ENCODE measurements at regions not wholly inside any gene's neighbourhood (a gene's known extent, or its start where the extent isn't known, plus 50 kb on each side); places are given as distances from the start of the nearest gene placed in this dataset.
"Not testable (repeated sequence)": the region's sequence is repeated elsewhere in the genome, so short reads cannot be mapped to it uniquely, and the experiment has no call there.

- no peak overlapping the region for H3K27ac Mint-ChIP-seq (ENCODE audit: unreplicated experiment)
- no peak overlapping the region for H3K4me3 Mint-ChIP-seq (ENCODE audit: unreplicated experiment)
- no peak for DNase-seq (ENCODE audit: low spot score)
- no peaks in the 10 kb centered on the region for H3K36me3 Mint-ChIP-seq (ENCODE audit: low read depth)
- peaks cover 8% of the 10 kb centered on the region for H3K4me1 Mint-ChIP-seq (ENCODE audit: low read depth)
- H3K27me3 Mint-ChIP-seq (ENCODE audit: low read depth), result no peaks in the 10 kb centered on the region
- TF ChIP-seq CTCF (IDR thresholded peaks at IDR 0.05), result no peak
- no peaks in the 10 kb centered on the region for H3K9me3 Mint-ChIP-seq (ENCODE audit: low read depth)
Observed at GRCh38 chr3:17820275-17820674, 77.8 kb upstream of the TBC1D5 start.

- H3K4me1 Mint-ChIP-seq (ENCODE audit: low read depth); H3K4me3 Mint-ChIP-seq (ENCODE audit: unreplicated experiment); H3K9me3 Mint-ChIP-seq (ENCODE audit: low read depth); DNase-seq (ENCODE audit: low spot score); H3K36me3 Mint-ChIP-seq (ENCODE audit: low read depth); H3K27me3 Mint-ChIP-seq (ENCODE audit: low read depth); H3K27ac Mint-ChIP-seq (ENCODE audit: unreplicated experiment): not testable (repeated sequence)
Observed at GRCh38 chr3:17817973-17818372, 75.5 kb upstream of the TBC1D5 start.

DNA sequence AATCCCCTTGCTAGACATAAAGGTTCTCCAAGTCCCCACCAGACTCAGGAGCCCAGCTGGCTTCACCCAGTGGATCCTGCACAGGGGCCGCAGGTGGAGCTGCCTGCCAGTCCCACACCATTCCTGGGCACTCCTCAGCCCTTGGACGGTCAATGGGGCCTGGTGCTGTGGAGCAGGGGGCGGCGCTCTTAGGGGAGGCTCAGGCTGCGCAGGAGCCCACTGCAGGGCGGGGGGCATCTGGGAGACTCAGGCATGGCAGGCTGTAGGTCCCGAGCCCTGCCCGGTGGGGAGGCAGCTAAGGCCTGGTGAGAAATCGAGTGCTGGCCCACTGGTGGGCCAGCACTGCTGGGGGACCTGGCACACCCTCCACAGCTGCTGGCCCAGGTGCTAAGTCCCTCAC lies 75.1 kb upstream of the TBC1D5 start:
- TF ChIP-seq CTCF (IDR thresholded peaks at IDR 0.05), result no peak
- no peaks in the 10 kb centered on the region for H3K36me3 Mint-ChIP-seq (ENCODE audit: low read depth)
- no peak overlapping the region for H3K4me3 Mint-ChIP-seq (ENCODE audit: unreplicated experiment)
- DNase-seq (ENCODE audit: low spot score), result no peak
- H3K27ac Mint-ChIP-seq (ENCODE audit: unreplicated experiment), result no peak overlapping the region
- H3K27me3 Mint-ChIP-seq (ENCODE audit: low read depth), result no peaks in the 10 kb centered on the region
- peaks cover 5% of the 10 kb centered on the region for H3K4me1 Mint-ChIP-seq (ENCODE audit: low read depth)
- no peaks in the 10 kb centered on the region for H3K9me3 Mint-ChIP-seq (ENCODE audit: low read depth)

DNA sequence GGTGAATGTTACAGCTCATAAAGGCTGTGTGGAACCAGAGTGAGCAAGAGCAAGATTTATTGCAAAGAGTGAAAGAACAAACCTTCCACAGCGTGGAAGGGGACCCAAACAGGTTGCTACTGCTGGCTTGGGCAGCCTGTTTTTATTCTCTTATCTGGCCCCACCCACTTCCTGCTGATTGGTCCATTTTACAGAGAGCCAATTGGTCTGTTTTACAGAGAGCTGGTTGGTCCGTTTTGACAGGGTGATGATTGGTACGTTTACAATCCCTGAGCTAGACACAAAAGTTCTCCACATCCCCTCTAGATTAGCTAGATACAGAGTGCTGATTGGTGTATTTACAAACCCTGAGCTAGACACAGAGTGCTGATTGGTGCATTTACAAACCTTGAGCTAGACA lies 74.4 kb upstream of the TBC1D5 start:
- not testable (repeated sequence) for DNase-seq (ENCODE audit: low spot score); H3K27ac Mint-ChIP-seq (ENCODE audit: unreplicated experiment); H3K27me3 Mint-ChIP-seq (ENCODE audit: low read depth); H3K9me3 Mint-ChIP-seq (ENCODE audit: low read depth); H3K4me1 Mint-ChIP-seq (ENCODE audit: low read depth); H3K36me3 Mint-ChIP-seq (ENCODE audit: low read depth); H3K4me3 Mint-ChIP-seq (ENCODE audit: unreplicated experiment)

- H3K4me3 Mint-ChIP-seq (ENCODE audit: unreplicated experiment); H3K9me3 Mint-ChIP-seq (ENCODE audit: low read depth); H3K27ac Mint-ChIP-seq (ENCODE audit: unreplicated experiment); H3K27me3 Mint-ChIP-seq (ENCODE audit: low read depth); DNase-seq (ENCODE audit: low spot score); H3K36me3 Mint-ChIP-seq (ENCODE audit: low read depth): not testable (repeated sequence)
- peaks cover 19% of the 10 kb centered on the region for H3K4me1 Mint-ChIP-seq (ENCODE audit: low read depth)
Observed at GRCh38 chr3:17812328-17812727, 69.9 kb upstream of the TBC1D5 start.

GRCh38 chr3:17811646-17812045 lies 69.2 kb upstream of the TBC1D5 start:
- H3K27ac Mint-ChIP-seq (ENCODE audit: unreplicated experiment), result no peak overlapping the region
- H3K36me3 Mint-ChIP-seq (ENCODE audit: low read depth), result no peaks in the 10 kb centered on the region
- TF ChIP-seq CTCF (IDR thresholded peaks at IDR 0.05), result no peak
- no peak overlapping the region for H3K4me3 Mint-ChIP-seq (ENCODE audit: unreplicated experiment)
- H3K9me3 Mint-ChIP-seq (ENCODE audit: low read depth), result no peaks in the 10 kb centered on the region
- peaks cover 19% of the 10 kb centered on the region for H3K4me1 Mint-ChIP-seq (ENCODE audit: low read depth)
- no peak for DNase-seq (ENCODE audit: low spot score)
- H3K27me3 Mint-ChIP-seq (ENCODE audit: low read depth), result no peaks in the 10 kb centered on the region

- Mint-ChIP-seq H3K4me3 (ENCODE audit: unreplicated experiment) (no peak overlapping the region), H3K27me3 (ENCODE audit: low read depth) (no peaks in the 10 kb centered on the region), H3K27ac (ENCODE audit: unreplicated experiment) (no peak overlapping the region), H3K4me1 (ENCODE audit: low read depth) (peaks cover 19% of the 10 kb centered on the region), H3K36me3 (ENCODE audit: low read depth) (no peaks in the 10 kb centered on the region), H3K9me3 (ENCODE audit: low read depth) (no peaks in the 10 kb centered on the region)
- peak; percentile 59 for TF ChIP-seq CTCF (IDR thresholded peaks at IDR 0.05)
- no peak for DNase-seq (ENCODE audit: low spot score)
Observed at GRCh38 chr3:17810759-17811158, 68.3 kb upstream of the TBC1D5 start.

Data from chondrocyte (in vitro differentiated cells).